Upper lobe of right lung (tissue), 1 donor: ENCODE measurements at regions not wholly inside any gene's neighbourhood (a gene's known extent, or its start where the extent isn't known, plus 50 kb on each side); places are given as distances from the start of the nearest gene placed in this dataset.

Source experiments
- ATAC-seq: fragments of 200-7000 bp; cut with Tn5 transposase; one replicate; pipeline ENCODE4 v1.9.1; 2020; ENCODE audit warnings: mild to moderate bottlenecking, moderate library complexity
- DNase-seq: peaks from one replicate; pipeline ENCODE4 v3.0.0-alpha.2; 2020
- H3K27ac ChIP-seq: fragments of 200-600 bp; one replicate; pipeline ENCODE4 v1.8.0; 2022
- H3K27me3 ChIP-seq: fragments of 200-600 bp; one replicate; pipeline ENCODE4 v1.8.0; 2022; ENCODE audit warnings: mild to moderate bottlenecking
- H3K36me3 ChIP-seq: fragments of 200-600 bp; one replicate; pipeline ENCODE4 v1.8.0; 2022
- H3K4me1 ChIP-seq: fragments of 200-600 bp; one replicate; pipeline ENCODE4 v1.8.0; 2022
- H3K4me3 ChIP-seq: fragments of 200-600 bp; one replicate; pipeline ENCODE4 v1.8.0; 2022; ENCODE audit warnings: mild to moderate bottlenecking
- H3K9me3 ChIP-seq: fragments of 200-600 bp; one replicate; pipeline ENCODE4 v1.8.0; 2022
- CTCF ChIP-seq: fragments of 200-600 bp; IDR thresholded peaks from one replicate; pipeline ENCODE4 v1.8.0; 2022; ENCODE audit warnings: antibody characterized with exemption
- intact Hi-C: fragments of 100-400 bp; cut with DNase I; formaldehyde crosslinking; loops from one replicate; pipeline ENCODE4 v1.11.0; 2022
- donor health status: DM: no; HTN: yes; CAD: no; lungs with severe emphysema.

GRCh38 chr3:159451067-159451466 is 537.6 kb upstream of the IL12A start:
- no peak overlapping the region for H3K4me3 ChIP-seq
- no peaks in the 10 kb centered on the region for H3K27me3 ChIP-seq
- H3K27ac ChIP-seq, result no peak overlapping the region
- H3K4me1 ChIP-seq, result no peaks in the 10 kb centered on the region
- no peak for DNase-seq
- intact Hi-C loops, result no loop called here
- no peaks in the 10 kb centered on the region for H3K9me3 ChIP-seq
- TF ChIP-seq CTCF, result no peak
- no peak for ATAC-seq
- H3K36me3 ChIP-seq, result no peaks in the 10 kb centered on the region

- H3K9me3 ChIP-seq, result no peaks in the 10 kb centered on the region
- H3K36me3 ChIP-seq, result no peaks in the 10 kb centered on the region
- H3K4me1 ChIP-seq, result no peaks in the 10 kb centered on the region
- no peak for ATAC-seq
- no peak overlapping the region for H3K27ac ChIP-seq
- DNase-seq, result no peak
- intact Hi-C loops, result no loop called here
- no peaks in the 10 kb centered on the region for H3K27me3 ChIP-seq
- H3K4me3 ChIP-seq, result no peak overlapping the region
- no peak for TF ChIP-seq CTCF
These were observed 537.2 kb upstream of the IL12A start for GRCh38 chr3:159451482-159451881.

- no peaks in the 10 kb centered on the region for H3K27me3 ChIP-seq
- no peaks in the 10 kb centered on the region for H3K4me1 ChIP-seq
- DNase-seq, result no peak
- H3K9me3 ChIP-seq, result no peaks in the 10 kb centered on the region
- H3K36me3 ChIP-seq, result no peaks in the 10 kb centered on the region
- intact Hi-C loops, result no loop called here
- no peak overlapping the region for H3K4me3 ChIP-seq
- no peak for TF ChIP-seq CTCF
- ATAC-seq, result no peak
- no peak overlapping the region for H3K27ac ChIP-seq
These were observed 535.6 kb upstream of the IL12A start for GRCh38 chr3:159453036-159453435.

DNA sequence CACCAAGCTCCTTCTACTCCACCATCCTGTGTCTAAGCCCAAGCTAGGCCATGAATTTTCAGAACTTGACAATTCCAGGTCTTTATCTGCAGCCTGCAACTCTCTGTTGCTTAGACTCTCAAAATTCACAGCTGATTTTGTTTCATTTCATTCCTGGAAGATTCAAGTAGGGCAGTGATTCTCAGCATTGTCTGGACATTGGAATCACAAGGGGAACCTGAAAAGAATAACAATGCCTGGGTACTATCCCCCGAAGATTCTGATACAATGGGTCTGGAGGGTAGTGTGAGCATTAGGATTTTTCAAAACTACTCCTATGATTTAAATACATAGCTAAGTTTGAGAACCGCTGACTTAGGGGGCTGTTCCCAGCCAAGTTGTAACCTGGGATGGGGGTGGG is 534.7 kb upstream of the IL12A start:
- Histone ChIP-seq H3K27me3 (no peaks in the 10 kb centered on the region), H3K27ac (no peak overlapping the region), H3K4me3 (no peak overlapping the region), H3K4me1 (no peaks in the 10 kb centered on the region), H3K9me3 (no peaks in the 10 kb centered on the region), H3K36me3 (no peaks in the 10 kb centered on the region)
- intact Hi-C loops, result no loop called here
- DNase-seq (no peak), ATAC-seq (no peak)
- TF ChIP-seq CTCF, result no peak

DNA sequence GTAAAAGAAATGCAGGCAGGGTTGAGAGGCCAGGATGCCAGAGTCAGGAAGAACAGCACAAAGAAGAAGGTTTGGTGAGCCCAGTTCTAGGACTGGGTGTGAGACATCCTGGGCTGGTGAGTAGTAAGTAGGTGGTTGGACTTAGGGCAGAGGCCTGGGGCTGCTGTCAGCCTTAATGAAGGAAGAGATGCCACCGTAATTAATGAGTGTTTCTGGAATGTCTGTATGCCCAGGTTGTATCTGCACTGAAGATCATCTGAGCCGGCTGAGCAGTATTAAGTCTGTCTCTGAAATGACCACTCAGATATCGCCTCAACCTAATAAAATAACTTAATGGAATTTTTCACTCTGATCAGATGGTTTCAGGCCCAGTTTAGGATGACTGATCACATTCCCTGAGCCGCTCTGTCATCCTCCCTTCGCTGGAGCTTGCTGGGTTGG is 532.9 kb upstream of the IL12A start:
- H3K27ac ChIP-seq, result no peak overlapping the region
- intact Hi-C loops, result no loop called here
- H3K4me1 ChIP-seq, result no peaks in the 10 kb centered on the region
- H3K27me3 ChIP-seq, result no peaks in the 10 kb centered on the region
- no peak for TF ChIP-seq CTCF
- H3K36me3 ChIP-seq, result no peaks in the 10 kb centered on the region
- no peak for DNase-seq
- no peaks in the 10 kb centered on the region for H3K9me3 ChIP-seq
- ATAC-seq, result no peak
- H3K4me3 ChIP-seq, result no peak overlapping the region

DNA sequence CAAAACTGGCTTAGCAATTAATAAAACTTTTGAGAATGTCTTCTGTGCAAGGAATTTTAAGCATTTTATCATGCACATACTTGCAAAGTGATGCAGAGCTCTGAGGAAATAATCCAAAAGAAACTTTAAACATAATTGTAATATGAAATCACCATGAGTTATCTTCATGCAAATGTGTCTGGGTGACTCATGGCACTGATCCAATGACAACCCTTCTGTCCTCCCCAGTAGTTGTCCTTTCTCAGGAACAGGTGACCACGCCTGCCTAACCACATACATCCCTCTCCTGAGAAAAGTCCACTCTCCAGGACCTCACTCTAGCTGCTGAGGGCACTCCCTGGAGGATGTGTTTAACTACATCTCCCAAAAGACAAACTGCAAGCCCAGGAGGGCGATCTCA is 530.6 kb upstream of the IL12A start:
- ATAC-seq, result peak; percentile 89
- no peaks in the 10 kb centered on the region for H3K9me3 ChIP-seq
- intact Hi-C loops, result no loop called here

More for the DNA sequence above, 530.6 kb upstream of the IL12A start:
- no peak for TF ChIP-seq CTCF
- no peaks in the 10 kb centered on the region for H3K36me3 ChIP-seq
- no peak for DNase-seq
- H3K4me3 ChIP-seq, result no peak overlapping the region
- H3K27ac ChIP-seq, result no peak overlapping the region
- no peaks in the 10 kb centered on the region for H3K4me1 ChIP-seq
- no peaks in the 10 kb centered on the region for H3K27me3 ChIP-seq
